ENCODE measurements at regions not wholly inside any gene's neighbourhood (a gene's known extent, or its start where the extent isn't known, plus 50 kb on each side); places are given as distances from the start of the nearest gene placed in this dataset.

DNA sequence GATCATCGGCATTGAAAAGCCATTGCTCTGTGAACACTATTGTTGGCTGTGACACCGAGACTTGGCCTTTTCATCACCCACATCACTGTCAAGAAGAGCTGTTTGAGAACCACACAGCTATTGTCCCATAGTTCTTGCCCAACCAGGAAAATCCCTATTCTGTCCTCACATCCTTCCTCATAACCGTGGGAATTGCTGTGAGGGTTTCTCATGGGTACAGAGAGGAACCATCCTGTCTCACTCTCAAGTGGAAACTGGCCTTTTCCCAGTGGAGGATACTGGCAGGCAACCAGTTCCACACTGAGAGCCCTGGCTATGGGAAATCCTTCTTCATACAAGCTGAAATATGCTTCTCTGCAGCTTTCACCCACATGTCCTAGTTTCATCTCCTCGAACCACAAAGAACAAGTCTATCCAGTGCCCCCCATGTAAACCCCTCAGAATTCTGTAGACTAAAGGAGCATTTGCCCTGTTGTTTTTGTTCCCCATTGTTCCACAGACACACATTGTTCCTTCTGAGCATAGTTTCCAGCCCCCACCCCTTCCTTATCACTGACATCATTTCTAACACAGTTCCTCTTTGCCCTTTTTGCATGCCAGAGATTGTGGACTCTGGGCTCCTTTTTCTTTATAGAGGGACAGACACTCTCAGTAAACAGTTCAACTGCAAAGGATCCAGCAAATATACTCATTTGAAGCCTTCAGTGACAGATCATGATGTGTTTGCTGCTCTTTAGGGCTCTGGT, 57.8 kb upstream of the C5orf46 start:
- no peak for DNase-seq

DNA sequence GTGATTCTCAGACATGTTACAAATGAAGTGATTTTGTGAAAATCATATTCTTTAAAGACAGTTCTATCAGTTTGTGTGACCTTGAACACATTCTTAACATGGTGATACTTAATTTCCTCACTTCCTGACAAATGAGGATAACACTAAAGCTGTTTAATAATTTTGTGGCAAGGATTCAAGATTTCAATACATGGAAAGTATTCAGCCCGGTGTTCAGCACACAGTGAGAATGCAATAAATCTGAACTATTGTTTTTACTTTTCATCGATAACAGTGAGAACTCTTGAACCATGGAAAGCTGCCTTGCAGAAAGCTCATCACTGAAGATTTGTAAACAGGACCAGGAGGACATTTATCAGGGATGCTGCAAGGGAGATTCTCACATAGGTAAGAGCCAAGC, 57.1 kb upstream of the C5orf46 start:
- DNase-seq = no peak

DNA sequence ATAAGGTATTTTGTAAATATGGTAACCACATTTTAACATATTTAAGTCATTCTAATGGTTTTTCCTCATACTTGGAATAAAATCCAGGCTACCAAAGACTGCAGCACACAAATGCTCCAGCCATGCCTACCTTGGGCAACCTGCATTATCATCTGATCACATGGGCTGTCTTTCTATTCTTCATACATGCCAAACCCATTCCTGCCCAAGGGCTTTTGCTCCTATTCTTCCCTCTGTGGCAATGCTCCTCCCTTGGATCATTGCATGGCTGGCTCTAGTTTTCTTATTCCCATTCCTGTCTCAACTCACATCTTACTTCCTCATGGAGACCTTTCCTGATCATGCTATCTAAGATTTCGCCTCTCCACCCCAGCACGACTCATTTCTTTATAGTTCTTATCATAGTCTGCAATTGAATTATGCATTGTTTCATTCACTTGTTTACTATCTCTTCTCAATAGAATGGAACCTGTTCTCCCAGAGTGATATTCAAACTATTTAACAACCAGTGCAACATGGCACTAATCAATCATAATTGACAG, 54.9 kb upstream of the C5orf46 start:
- no peak for DNase-seq

DNA sequence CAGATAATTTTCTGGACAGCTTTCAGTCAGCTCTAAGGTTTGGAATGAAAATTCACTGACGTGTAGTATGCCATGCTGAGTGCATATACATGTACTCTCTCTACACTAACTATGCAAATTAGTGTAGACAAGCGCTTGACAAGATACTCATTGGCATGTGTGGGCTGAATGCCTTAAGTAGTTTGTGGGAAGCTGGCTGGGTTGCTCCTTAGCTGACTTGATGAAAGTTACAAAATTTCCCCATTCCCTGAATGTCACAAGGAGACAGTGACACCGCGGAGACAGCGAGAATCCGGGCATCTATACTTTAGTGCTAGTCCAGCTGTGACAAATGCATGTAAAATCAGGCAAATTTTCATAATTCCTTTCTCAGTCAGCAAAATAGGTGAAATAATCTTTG, 51.6 kb upstream of the C5orf46 start:
- no peak for DNase-seq

DNA sequence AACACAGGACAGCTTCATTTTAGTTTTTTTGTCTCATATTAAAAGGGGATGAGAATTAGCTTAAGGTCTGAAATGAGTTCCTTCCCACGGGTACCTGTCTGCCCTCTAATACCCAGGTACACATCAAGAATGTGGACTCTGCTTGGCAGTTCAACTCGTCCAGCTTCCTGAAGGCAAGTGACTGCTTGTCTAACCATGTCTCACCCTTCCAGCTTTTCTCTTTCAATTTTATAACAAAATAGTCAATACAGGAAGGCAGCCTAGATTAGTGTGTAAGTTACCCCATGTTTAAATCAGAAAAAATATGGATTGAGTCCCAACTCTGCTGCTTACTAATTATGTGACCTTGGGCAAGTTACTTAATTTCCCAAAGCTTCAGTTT, 50.5 kb upstream of the C5orf46 start:
- DNase-seq = no peak

DNA sequence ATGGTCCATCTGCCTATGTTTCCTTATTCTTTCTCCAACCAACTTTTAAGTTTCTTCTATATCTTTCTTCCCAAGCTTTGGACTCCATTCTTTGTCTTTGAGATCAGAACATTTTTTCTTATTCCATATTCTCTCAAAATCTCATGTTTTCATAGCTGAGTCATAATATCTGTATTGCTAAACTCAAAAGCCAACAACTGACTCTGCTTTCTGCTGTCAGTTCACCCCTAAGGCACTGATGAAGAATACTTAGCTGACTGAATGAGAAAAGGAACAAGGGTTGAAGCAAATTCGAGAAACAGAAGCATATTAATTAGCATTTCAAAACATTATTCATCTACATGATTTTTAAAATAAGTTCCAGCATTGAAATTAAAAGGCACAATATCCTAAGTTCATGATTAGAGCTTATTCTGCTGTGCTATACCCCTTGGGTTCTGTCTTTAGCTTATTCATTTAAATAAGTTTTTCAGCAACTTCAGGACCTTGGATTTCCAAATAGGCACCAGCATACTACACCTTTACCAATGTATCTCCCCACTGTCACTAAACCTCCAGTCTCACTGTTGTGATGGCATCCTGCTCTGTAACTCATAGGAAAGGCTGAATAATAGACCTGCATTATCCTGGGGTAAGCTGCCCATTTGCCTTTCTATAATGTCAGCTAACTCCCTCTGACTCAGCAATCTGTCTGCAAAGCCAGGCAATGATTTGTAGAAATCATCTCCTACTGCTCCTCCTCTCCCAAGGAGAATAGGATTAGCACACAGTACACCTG, 49.9 kb upstream of the C5orf46 start:
- no peak for DNase-seq

All from NCI-H510A treated with DMSO at 0.1 percent for 48 hours (cell line).